Heart left ventricle (tissue), 16 donors: ENCODE measurements at regions not wholly inside any gene's neighbourhood (a gene's known extent, or its start where the extent isn't known, plus 50 kb on each side); places are given as distances from the start of the nearest gene placed in this dataset.
"Not testable (repeated sequence)": the region's sequence is repeated elsewhere in the genome, so short reads cannot be mapped to it uniquely, and the experiment has no call there.

Experiments
- ATAC-seq, 4 donors: fragments of 200-7000 bp; cut with Tn5 transposase; one replicate each; pipeline ENCODE4 v1.9.1; 2020 to 2022; ENCODE audit warnings: moderate library complexity in 4 of 4, mild to moderate bottlenecking in 3 of 4, moderate number of reproducible peaks in 1 of 4
- DNase-seq, 5 donors: peaks; one replicate each; pipeline ENCODE4 v3.0.0-alpha.2; 2020
- H3K27ac ChIP-seq, 12 donors: fragments of 200-600 bp; sonication (generic) in 4 of 12; one replicate each; pipeline versions ENCODE4 v1.5.0 to v1.8.0; 2016 to 2022; ENCODE audit warnings: mild to moderate bottlenecking in 2 of 12
- H3K27me3 ChIP-seq, 9 donors: fragments of 200-600 bp; sonication (generic) in 2 of 9; one replicate each; pipeline versions ENCODE4 v1.5.1 to v1.8.0; 2016 to 2022; ENCODE audit warnings: mild to moderate bottlenecking in 3 of 9
- H3K36me3 ChIP-seq, 9 donors: fragments of 200-600 bp; sonication (generic) in 2 of 9; one replicate each; pipeline versions ENCODE4 v1.5.0 to v1.8.0; 2018 to 2022; ENCODE audit warnings: mild to moderate bottlenecking in 2 of 9
- H3K4me1 ChIP-seq, 12 donors: fragments of 200-600 bp; sonication (generic) in 4 of 12; one replicate each; pipeline versions ENCODE4 v1.5.0 to v1.8.0; 2016 to 2022; ENCODE audit warnings: mild to moderate bottlenecking in 3 of 12
- H3K4me3 ChIP-seq, 12 donors: fragments of 200-600 bp; sonication (generic) in 4 of 12; one replicate each; pipeline versions ENCODE4 v1.5.0 to v1.8.0; 2017 to 2022; ENCODE audit warnings: mild to moderate bottlenecking in 9 of 12, moderate library complexity in 4 of 12
- H3K9me3 ChIP-seq, 12 donors: fragments of 200-600 bp; sonication (generic) in 4 of 12; one replicate each; pipeline versions ENCODE4 v1.5.0 to v1.8.0; 2016 to 2022; ENCODE audit warnings: mild to moderate bottlenecking in 1 of 12
- POLR2A ChIP-seq, 2 donors: fragments of 450-650 bp; IDR thresholded peaks; one replicate each; pipeline ENCODE4 v1.6.1; 2017; ENCODE audit warnings: antibody characterized with exemption in 2 of 2, mild to moderate bottlenecking in 2 of 2, moderate library complexity in 2 of 2
- WGBS, 4 donors: extraction: QIAGEN DNeasy Blood & Tissue Kit in 2 of 4; methylation state at CpG; one replicate each; pipeline versions ENCODE4 v1.1.5 to v1.1.7; 2013 to 2018; 5-methylcytosine and 5-hydroxymethylcytosine counted together
- intact Hi-C, 10 donors: fragments of 100-400 bp; cut with DNase I; formaldehyde crosslinking; loops; one replicate each; pipeline versions ENCODE4 v1.11.1 to v1.14.2; 2022
- TF ChIP-seq, protein P1 (sequence below), 12 donors: fragments of 200-600 bp; sonication (generic) in 4 of 12; IDR thresholded peaks; one replicate each; pipeline versions ENCODE4 v1.5.0 to v1.8.0; 2018 to 2022; ENCODE audit warnings: antibody characterized with exemption in 12 of 12, mild to moderate bottlenecking in 5 of 12
- donor health status: ischemic (EF 13 %, LVEDD 7.1; RV severe dilation, severe dysfunction).
- donor health status: healthy with polysubstance abuse.
- donor health status: DM: no; HTN: yes; CAD: no.
- donor health status: DM: no; HTN: no; CAD: no.
- donor health status: ischemic (EF 25% LVEDD 6.9; RV normal size, moderate dysfunction).
- donor health status: ischemic (EF 25% LVEDD 5.7; RV mildly dilated, moderate dysfunction).
- donor health status: healthy.
- donor health status: DM: yes; HTN: yes; CAD: no.
- donor health status: ischemic (EF 35%, LVEDD 5.7; RV mildly dilated, moderate dysfunction).
- donor health status: nonischemic (EF 11% LVEDD 7.7; RV severe dilation, severe dysfunction).
- donor health status: DM: yes; HTN: yes; CAD: no.
- donor health status: PGD.
- donor health status: ischemic (EF 29% LVEDD 5.4; RV normal size, mild dysfunction).
- donor health status: nonischemic (EF 23%, LVEDD 6.1; RV moderate dilation, normal function).

- DNase-seq (no peak), ATAC-seq (no peak)
- intact Hi-C loops: no loop called here
- Histone ChIP-seq H3K4me1 (no peaks in the 10 kb centered on the region), H3K4me3 (no peak overlapping the region), H3K27me3 (no peaks in the 10 kb centered on the region), H3K36me3 (no peaks in the 10 kb centered on the region), H3K27ac (no peak overlapping the region), H3K9me3 (peaks cover 0 to 12% (median 0%) of the 10 kb centered on the region in 12 donors)
- TF ChIP-seq, protein P1, sequence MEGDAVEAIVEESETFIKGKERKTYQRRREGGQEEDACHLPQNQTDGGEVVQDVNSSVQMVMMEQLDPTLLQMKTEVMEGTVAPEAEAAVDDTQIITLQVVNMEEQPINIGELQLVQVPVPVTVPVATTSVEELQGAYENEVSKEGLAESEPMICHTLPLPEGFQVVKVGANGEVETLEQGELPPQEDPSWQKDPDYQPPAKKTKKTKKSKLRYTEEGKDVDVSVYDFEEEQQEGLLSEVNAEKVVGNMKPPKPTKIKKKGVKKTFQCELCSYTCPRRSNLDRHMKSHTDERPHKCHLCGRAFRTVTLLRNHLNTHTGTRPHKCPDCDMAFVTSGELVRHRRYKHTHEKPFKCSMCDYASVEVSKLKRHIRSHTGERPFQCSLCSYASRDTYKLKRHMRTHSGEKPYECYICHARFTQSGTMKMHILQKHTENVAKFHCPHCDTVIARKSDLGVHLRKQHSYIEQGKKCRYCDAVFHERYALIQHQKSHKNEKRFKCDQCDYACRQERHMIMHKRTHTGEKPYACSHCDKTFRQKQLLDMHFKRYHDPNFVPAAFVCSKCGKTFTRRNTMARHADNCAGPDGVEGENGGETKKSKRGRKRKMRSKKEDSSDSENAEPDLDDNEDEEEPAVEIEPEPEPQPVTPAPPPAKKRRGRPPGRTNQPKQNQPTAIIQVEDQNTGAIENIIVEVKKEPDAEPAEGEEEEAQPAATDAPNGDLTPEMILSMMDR (IDR thresholded peaks at IDR 0.05): no peak
- no peak for TF ChIP-seq POLR2A (IDR thresholded peaks at IDR 0.05)
- 63 to 84% (median 73%) methylated on average over 2 of the region's 2 CpGs for WGBS, 4 donors
These were observed 371.9 kb upstream of the SPAG17 start for GRCh38 chr1:118556936-118557335.

DNA sequence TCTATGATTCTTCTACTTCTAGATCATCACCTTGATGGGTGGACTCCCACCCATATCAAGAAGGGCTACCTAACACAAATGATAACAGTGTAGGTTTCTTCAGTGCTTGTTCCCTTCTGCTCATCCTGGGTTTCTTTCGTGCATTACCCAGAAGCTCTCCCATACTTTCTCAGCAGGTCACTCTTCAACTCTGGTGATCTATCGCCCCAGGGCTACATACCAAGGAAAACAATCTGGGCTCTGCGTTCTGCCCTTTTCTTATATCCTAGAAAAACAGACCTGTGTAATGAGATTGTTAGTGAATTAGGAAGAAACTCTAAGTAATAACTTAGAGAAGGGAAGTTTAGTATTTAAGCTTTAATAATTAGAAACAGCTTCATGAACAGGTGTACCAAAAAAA is 370.6 kb upstream of the SPAG17 start:
- intact Hi-C loops: no loop called here
- H3K36me3 ChIP-seq: no peaks in the 10 kb centered on the region
- 82 to 86% (median 82%) methylated on average over 3 of the region's 3 CpGs for WGBS, 4 donors

DNA sequence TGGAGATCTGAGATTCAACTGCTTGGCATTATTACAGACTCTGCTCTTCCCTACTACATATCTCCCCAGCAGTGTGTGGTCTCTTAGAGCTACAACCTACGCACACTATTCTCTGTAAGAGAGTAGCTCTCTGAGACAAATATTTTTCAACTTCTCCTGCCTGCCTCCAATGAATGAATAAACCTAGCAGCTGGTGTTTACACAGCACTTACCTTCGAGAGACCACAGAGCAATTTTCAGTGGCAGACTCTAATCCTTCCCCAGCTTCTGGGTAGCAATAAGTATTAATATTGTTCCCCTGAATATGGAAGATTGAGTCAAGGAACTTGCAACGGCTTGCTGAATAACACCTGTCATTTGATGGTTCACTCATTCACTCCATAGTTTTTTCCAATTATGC is 350.9 kb upstream of the SPAG17 start:
- no peak for TF ChIP-seq POLR2A (IDR thresholded peaks at IDR 0.05)
- TF ChIP-seq, protein P1 (IDR thresholded peaks at IDR 0.05): no peak
- H3K27ac ChIP-seq: no peak overlapping the region
- 76 to 83% (median 79%) methylated on average over 3 of the region's 3 CpGs for WGBS, 4 donors
- DNase-seq (no peak), ATAC-seq (no peak)
- no peak overlapping the region for H3K4me3 ChIP-seq
- H3K36me3 ChIP-seq: no peaks in the 10 kb centered on the region
- no peaks in the 10 kb centered on the region for H3K9me3 ChIP-seq
- no peaks in the 10 kb centered on the region for H3K4me1 ChIP-seq
- H3K27me3 ChIP-seq: no peaks in the 10 kb centered on the region
- intact Hi-C loops: no loop called here

More for the DNA sequence above, 370.6 kb upstream of the SPAG17 start:
- no peak for DNase-seq
- H3K4me3 ChIP-seq: no peak overlapping the region
- no peaks in the 10 kb centered on the region for H3K4me1 ChIP-seq
- peaks cover 0 to 13% (median 2%) of the 10 kb centered on the region in 12 donors for H3K9me3 ChIP-seq
- no peak for ATAC-seq
- no peak overlapping the region for H3K27ac ChIP-seq
- H3K27me3 ChIP-seq: no peaks in the 10 kb centered on the region
- no peak for TF ChIP-seq POLR2A (IDR thresholded peaks at IDR 0.05)
- TF ChIP-seq, protein P1 (IDR thresholded peaks at IDR 0.05): no peak

DNA sequence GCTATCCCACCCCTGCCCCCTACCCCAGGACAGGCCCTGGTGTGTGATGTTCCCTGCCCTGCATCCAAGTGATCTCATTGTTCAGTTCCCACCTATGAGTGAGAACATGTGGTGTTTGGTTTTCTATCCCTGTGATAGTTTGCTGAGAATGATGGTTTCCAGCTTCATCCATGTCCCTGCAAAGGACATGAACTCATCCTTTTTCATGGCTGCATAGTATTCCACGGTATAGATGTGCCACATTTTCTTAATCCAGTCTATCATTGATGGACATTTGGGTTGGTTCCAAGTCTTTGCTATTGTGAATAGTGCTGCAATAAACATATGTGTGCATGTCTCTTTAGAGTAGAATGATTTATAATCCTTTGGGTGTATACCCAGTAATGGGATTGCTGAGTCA is 326.9 kb upstream of the SPAG17 start:
- DNase-seq, ATAC-seq, intact Hi-C loops, H3K27me3 ChIP-seq, H3K27ac ChIP-seq, H3K4me3 ChIP-seq, H3K36me3 ChIP-seq, H3K4me1 ChIP-seq: not testable (repeated sequence)
- 71 to 86% (median 82%) methylated on average over 1 of the region's 1 CpG for WGBS, 4 donors
- peaks cover 0 to 27% (median under 1%) of the 10 kb centered on the region in 12 donors for H3K9me3 ChIP-seq

DNA sequence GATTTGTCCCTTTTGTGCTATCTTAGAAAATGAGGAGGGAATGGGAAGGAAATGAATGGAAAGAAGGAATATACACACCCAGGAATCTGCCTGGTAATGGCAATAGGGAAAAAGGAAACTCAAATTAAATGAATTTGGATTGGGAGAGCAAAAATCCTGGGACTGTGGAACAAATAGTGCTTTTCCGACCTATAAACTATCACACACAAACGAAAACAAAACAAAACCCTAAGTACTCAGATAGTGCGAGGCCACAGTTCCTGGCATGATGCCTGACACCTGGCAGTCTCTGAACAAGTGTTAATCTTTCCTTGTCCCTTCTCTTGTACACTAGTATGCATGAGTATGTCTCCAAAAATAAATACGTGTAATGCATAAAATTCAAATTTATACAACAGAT is 319.8 kb upstream of the SPAG17 start:
- ATAC-seq: peak; percentile 62 to 89 (median 76)
- H3K9me3 ChIP-seq: no peaks in the 10 kb centered on the region
- peaks cover 0 to 15% (median 1%) of the 10 kb centered on the region in 12 donors for H3K4me1 ChIP-seq
- H3K36me3 ChIP-seq: no peaks in the 10 kb centered on the region
- TF ChIP-seq, protein P1 (IDR thresholded peaks at IDR 0.05): no peak
- TF ChIP-seq POLR2A (IDR thresholded peaks at IDR 0.05): no peak
- no peak overlapping the region for H3K27ac ChIP-seq
- WGBS, 4 donors: 6 to 16% (median 13%) methylated on average over 4 of the region's 4 CpGs
- no peak overlapping the region for H3K4me3 ChIP-seq
- intact Hi-C loops: no loop called here
- no peaks in the 10 kb centered on the region for H3K27me3 ChIP-seq
- DNase-seq: peak; percentile 22 to 68 (median 41)
